Esophagus squamous epithelium (tissue), 4 donors: ENCODE measurements at regions not wholly inside any gene's neighbourhood (a gene's known extent, or its start where the extent isn't known, plus 50 kb on each side); places are given as distances from the start of the nearest gene placed in this dataset.

Experiments used
- CTCF ChIP-seq, 6 experiments: fragments of 450-650 bp in 4 of 6; fragments of 200-600 bp in 2 of 6; sonication (generic) in 2 of 6; IDR thresholded peaks; one replicate each; pipeline ENCODE4 v1.5.1; 2016 to 2019; ENCODE audit warnings: antibody characterized with exemption in 6 of 6, mild to moderate bottlenecking in 4 of 6, moderate library complexity in 4 of 6
- POLR2A ChIP-seq, 4 donors: fragments of 450-650 bp; IDR thresholded peaks; one replicate each; pipeline ENCODE4 v1.6.1; 2017; ENCODE audit warnings: antibody characterized with exemption in 4 of 4, mild to moderate bottlenecking in 4 of 4, moderate library complexity in 3 of 4

GRCh38 chr4:188680004-188680666 is 540.9 kb downstream of the TRIML1 start:
- TF ChIP-seq CTCF (IDR thresholded peaks at IDR 0.05) (no peak), POLR2A (IDR thresholded peaks at IDR 0.05) (no peak)
